HG02885 (cell line): ENCODE measurements at regions not wholly inside any gene's neighbourhood (a gene's known extent, or its start where the extent isn't known, plus 50 kb on each side); places are given as distances from the start of the nearest gene placed in this dataset.

ENCODE experiments used
- ATAC-seq: cut with Tn5 transposase; IDR thresholded peaks from one replicate; pipeline ENCODE4 v1.9.1; 2021; ENCODE audit warnings: mild to moderate bottlenecking; ENCODE audit not compliant: unreplicated experiment, poor library complexity

GRCh38 chr10:4546931-4547330 is 279.1 kb upstream of the AKR1E2 start:
- no peak for ATAC-seq

GRCh38 chr10:4546500-4546899 is 279.5 kb upstream of the AKR1E2 start:
- ATAC-seq = no peak

GRCh38 chr10:4545062-4545461 is 280.9 kb upstream of the AKR1E2 start:
- ATAC-seq = no peak

- ATAC-seq = no peak
Measured at GRCh38 chr10:4543938-4544533, 282.0 kb upstream of the AKR1E2 start.

- ATAC-seq = no peak
Measured at GRCh38 chr10:4541292-4541691, 284.7 kb upstream of the AKR1E2 start.

- no peak for ATAC-seq
Measured at GRCh38 chr10:4538016-4538415, 288.0 kb upstream of the AKR1E2 start.

GRCh38 chr10:4535521-4535920 is 290.5 kb upstream of the AKR1E2 start:
- no peak for ATAC-seq

- ATAC-seq = no peak
Measured at GRCh38 chr10:4533621-4534020, 292.4 kb upstream of the AKR1E2 start.

- no peak for ATAC-seq
Measured at GRCh38 chr10:4532976-4533375, 293.0 kb upstream of the AKR1E2 start.

GRCh38 chr10:4532467-4532866 is 293.5 kb upstream of the AKR1E2 start:
- ATAC-seq = no peak

- ATAC-seq = no peak
Measured at GRCh38 chr10:4532011-4532410, 294.0 kb upstream of the AKR1E2 start.

- ATAC-seq = no peak
Measured at GRCh38 chr10:4529266-4529665, 296.7 kb upstream of the AKR1E2 start.

- ATAC-seq = no peak
Measured at GRCh38 chr10:4527281-4527970, 298.6 kb upstream of the AKR1E2 start.

GRCh38 chr10:4526311-4526731 is 299.7 kb upstream of the AKR1E2 start:
- no peak for ATAC-seq

- no peak for ATAC-seq
Measured at GRCh38 chr10:4525103-4525502, 300.9 kb upstream of the AKR1E2 start.

GRCh38 chr10:4522296-4523000 is 303.6 kb upstream of the AKR1E2 start:
- peak; percentile 89 for ATAC-seq

GRCh38 chr10:4519658-4520402 is 306.2 kb upstream of the AKR1E2 start:
- ATAC-seq = no peak

- no peak for ATAC-seq
Measured at GRCh38 chr10:4517746-4518145, 308.3 kb upstream of the AKR1E2 start.

- ATAC-seq = no peak
Measured at GRCh38 chr10:4515721-4516120, 310.3 kb upstream of the AKR1E2 start.

- peak; percentile 94 for ATAC-seq
Measured at GRCh38 chr10:4514445-4515108, 311.4 kb upstream of the AKR1E2 start.
